ENCODE measurements at regions not wholly inside any gene's neighbourhood (a gene's known extent, or its start where the extent isn't known, plus 50 kb on each side); places are given as distances from the start of the nearest gene placed in this dataset.

DNA sequence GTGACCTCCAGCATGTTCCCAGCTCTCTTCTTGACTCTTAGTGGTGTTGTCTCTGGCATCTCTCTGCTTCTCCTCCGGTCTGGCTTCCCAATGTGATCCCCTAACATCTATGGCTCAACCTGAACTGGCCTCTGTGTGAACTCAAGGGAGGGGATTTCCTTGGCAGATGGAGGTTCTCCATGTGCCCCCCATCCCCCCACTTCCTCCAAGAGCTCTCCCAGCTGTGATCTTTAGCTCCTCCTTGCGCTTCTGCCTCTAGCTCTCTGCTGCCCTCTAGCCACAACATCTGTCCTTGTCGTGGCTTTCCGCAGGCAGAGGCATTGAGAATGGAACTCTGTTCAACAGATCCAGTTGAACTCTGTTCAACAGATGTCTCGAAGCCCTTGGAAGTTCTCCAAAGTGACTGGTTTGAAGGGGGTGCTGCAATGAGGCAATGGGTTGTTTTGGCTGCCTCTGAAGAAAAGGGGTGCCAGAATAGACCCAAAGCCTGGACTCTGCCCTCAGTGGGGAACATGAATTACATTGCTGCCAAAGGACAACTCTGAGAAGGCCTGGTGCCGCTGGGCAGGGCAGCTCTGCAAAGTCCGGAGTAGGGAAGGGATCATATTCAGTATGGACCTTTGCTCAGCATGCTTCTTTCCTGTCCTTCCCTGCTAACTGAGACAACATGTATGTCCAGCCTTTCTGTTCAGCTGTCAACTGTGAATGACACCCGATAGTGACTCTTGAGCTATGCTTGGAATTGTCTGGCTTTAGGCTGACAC lies 61.9 kb downstream of the ADM start:
- Mint-ChIP-seq H3K4me3 (peak overlapping the region; percentile 48), H3K4me1 (peaks cover 5% of the 10 kb centered on the region), H3K27ac (no peak overlapping the region), H3K9me3 (ENCODE audit: insufficient read depth) (peaks cover 5% of the 10 kb centered on the region), H3K27me3 (peaks cover 31% of the 10 kb centered on the region)
- Histone ChIP-seq H3K4me1 (ENCODE audit: control insufficient read depth in 2 of 2, insufficient read depth in 2 of 2, low read length in 2 of 2) (peaks cover 5 to 8% of the 10 kb centered on the region in 2 donors), H3K79me2 (ENCODE audit: control insufficient read depth, insufficient read depth, low read length) (no peaks in the 10 kb centered on the region), H3K9me3 (ENCODE audit: control extremely low read depth in 1 of 3, control insufficient read depth in 2 of 3, insufficient read depth in 1 of 3, low read length in 2 of 3) (peaks cover 0 to 5% (median 0%) of the 10 kb centered on the region in 3 donors), H3K4me3 (ENCODE audit: control extremely low read depth in 1 of 5, extremely low read depth in 1 of 5, insufficient read depth in 1 of 5, low read depth in 2 of 5, low read length in 4 of 5) (no peak overlapping the region), H3K27ac (ENCODE audit: low read length in 2 of 2) (no peak overlapping the region), H3K4me2 (replicated peaks; ENCODE audit: low read depth, low read length, poor library complexity, severe bottlenecking) (peak overlapping the region; percentile 40), H3K9ac (ENCODE audit: low read length) (no peak overlapping the region), H4K20me1 (ENCODE audit: control insufficient read depth, insufficient read depth, low read length, poor library complexity, severe bottlenecking) (no peaks in the 10 kb centered on the region), H3K36me3 (replicated peaks in 1 of 2; ENCODE audit: control extremely low read depth in 1 of 2, control insufficient read depth in 1 of 2, extremely low read depth in 1 of 2, insufficient read depth in 2 of 2, low read length in 1 of 2) (no peaks in the 10 kb centered on the region), H3K27me3 (replicated peaks in 1 of 4; ENCODE audit: control extremely low read depth in 1 of 4, control insufficient read depth in 3 of 4, insufficient read depth in 4 of 4, low read length in 3 of 4) (no peaks in the 10 kb centered on the region), H2AFZ (ENCODE audit: insufficient read depth, low read depth, low read length, poor library complexity, severe bottlenecking) (peak overlapping the region; percentile 26)
- ChIA-PET POLR2A (interaction anchor here (0.7 kb wide), 1 partner anchor 747 kb away, joined by 4 read pairs; no protein-coding TSS in a partner anchor), CTCF (interaction anchor here (0.6 to 2.6 kb wide), 27 partner anchors 8 to 1376 kb away, joined by 3 to 9 read pairs (median 3); no protein-coding TSS in a partner anchor)
- no peak for TF ChIP-seq EZH2 (IDR thresholded peaks at IDR 0.05; ENCODE audit: borderline replicate concordance, insufficient read depth, low read depth, low read length, poor library complexity, severe bottlenecking)
- TF ChIP-seq, protein P1, sequence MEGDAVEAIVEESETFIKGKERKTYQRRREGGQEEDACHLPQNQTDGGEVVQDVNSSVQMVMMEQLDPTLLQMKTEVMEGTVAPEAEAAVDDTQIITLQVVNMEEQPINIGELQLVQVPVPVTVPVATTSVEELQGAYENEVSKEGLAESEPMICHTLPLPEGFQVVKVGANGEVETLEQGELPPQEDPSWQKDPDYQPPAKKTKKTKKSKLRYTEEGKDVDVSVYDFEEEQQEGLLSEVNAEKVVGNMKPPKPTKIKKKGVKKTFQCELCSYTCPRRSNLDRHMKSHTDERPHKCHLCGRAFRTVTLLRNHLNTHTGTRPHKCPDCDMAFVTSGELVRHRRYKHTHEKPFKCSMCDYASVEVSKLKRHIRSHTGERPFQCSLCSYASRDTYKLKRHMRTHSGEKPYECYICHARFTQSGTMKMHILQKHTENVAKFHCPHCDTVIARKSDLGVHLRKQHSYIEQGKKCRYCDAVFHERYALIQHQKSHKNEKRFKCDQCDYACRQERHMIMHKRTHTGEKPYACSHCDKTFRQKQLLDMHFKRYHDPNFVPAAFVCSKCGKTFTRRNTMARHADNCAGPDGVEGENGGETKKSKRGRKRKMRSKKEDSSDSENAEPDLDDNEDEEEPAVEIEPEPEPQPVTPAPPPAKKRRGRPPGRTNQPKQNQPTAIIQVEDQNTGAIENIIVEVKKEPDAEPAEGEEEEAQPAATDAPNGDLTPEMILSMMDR (IDR thresholded peaks at IDR 0.05): peak; percentile 81
- intact Hi-C loops (cut with micrococcal nuclease): no loop called here
- peak; percentile 80 for DNase-seq
- ATAC-seq (ENCODE audit: low read depth): peak; percentile 87
- 41% methylated on average over 7 of the region's 8 CpGs for WGBS (ENCODE audit: insufficient coverage)

DNA sequence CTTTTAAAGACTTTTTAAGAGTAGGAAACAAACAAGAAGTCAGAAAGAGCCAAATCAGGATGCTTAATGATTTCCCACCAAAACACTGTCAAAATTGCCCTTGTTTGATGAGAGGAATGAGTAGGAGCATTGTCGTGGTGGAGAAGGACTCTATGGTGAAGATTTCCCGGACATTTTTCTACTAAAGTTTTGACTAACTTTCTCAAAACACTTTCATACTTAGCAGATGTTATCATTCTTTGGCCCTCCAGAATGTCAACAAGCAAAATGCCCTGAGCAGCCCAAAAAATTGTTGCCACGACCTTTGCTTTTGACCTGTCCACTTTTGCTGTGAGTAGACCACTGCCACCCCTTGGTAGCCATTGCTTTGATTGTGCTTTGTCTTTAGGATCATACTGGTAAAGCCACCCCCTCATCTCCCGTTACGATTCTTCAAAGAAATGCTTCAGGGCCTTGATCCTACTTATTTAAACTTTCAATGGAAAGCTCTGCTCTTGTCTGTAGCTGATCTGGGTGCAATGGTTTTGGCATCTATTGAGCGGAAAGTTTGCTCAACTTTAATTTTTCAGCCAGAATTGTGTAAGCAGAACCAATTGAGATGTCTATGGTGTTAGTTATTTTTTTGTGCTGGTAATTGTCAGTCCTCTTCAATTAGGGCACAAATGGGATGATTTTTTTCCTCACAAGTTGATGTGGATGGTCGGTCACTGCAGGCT lies 67.2 kb downstream of the ADM start:
- H3K4me1 ChIP-seq (ENCODE audit: control insufficient read depth in 2 of 2, insufficient read depth in 2 of 2, low read length in 2 of 2): no peaks in the 10 kb centered on the region
- H2AFZ ChIP-seq (ENCODE audit: insufficient read depth, low read depth, low read length, poor library complexity, severe bottlenecking): no peak overlapping the region
- ChIA-PET CTCF (no interaction called here), POLR2A (no interaction called here)
- H3K4me2 ChIP-seq (replicated peaks; ENCODE audit: low read depth, low read length, poor library complexity, severe bottlenecking): no peak overlapping the region
- Mint-ChIP-seq H3K9me3 (ENCODE audit: insufficient read depth) (peaks cover 5% of the 10 kb centered on the region), H3K27me3 (peaks cover 34% of the 10 kb centered on the region), H3K27ac (no peak overlapping the region), H3K4me1 (no peaks in the 10 kb centered on the region), H3K4me3 (no peak overlapping the region)
- no peak overlapping the region for H3K4me3 ChIP-seq (ENCODE audit: control extremely low read depth in 1 of 5, extremely low read depth in 1 of 5, insufficient read depth in 1 of 5, low read depth in 2 of 5, low read length in 4 of 5)
- WGBS (ENCODE audit: insufficient coverage): 38% methylated on average over 2 of the region's 7 CpGs
- no peaks in the 10 kb centered on the region for H4K20me1 ChIP-seq (ENCODE audit: control insufficient read depth, insufficient read depth, low read length, poor library complexity, severe bottlenecking)
- no peaks in the 10 kb centered on the region for H3K9me3 ChIP-seq (ENCODE audit: control extremely low read depth in 1 of 3, control insufficient read depth in 2 of 3, insufficient read depth in 1 of 3, low read length in 2 of 3)
- intact Hi-C loops (cut with micrococcal nuclease): no loop called here
- no peak for TF ChIP-seq EZH2 (IDR thresholded peaks at IDR 0.05; ENCODE audit: borderline replicate concordance, insufficient read depth, low read depth, low read length, poor library complexity, severe bottlenecking)
- TF ChIP-seq, protein P1 (IDR thresholded peaks at IDR 0.05): no peak
- H3K27me3 ChIP-seq (replicated peaks in 1 of 4; ENCODE audit: control extremely low read depth in 1 of 4, control insufficient read depth in 3 of 4, insufficient read depth in 4 of 4, low read length in 3 of 4): no peaks in the 10 kb centered on the region
- H3K9ac ChIP-seq (ENCODE audit: low read length): no peak overlapping the region
- DNase-seq: no peak
- no peaks in the 10 kb centered on the region for H3K79me2 ChIP-seq (ENCODE audit: control insufficient read depth, insufficient read depth, low read length)
- no peaks in the 10 kb centered on the region for H3K36me3 ChIP-seq (replicated peaks in 1 of 2; ENCODE audit: control extremely low read depth in 1 of 2, control insufficient read depth in 1 of 2, extremely low read depth in 1 of 2, insufficient read depth in 2 of 2, low read length in 1 of 2)
- no peak overlapping the region for H3K27ac ChIP-seq (ENCODE audit: low read length in 2 of 2)
- ATAC-seq (ENCODE audit: low read depth): no peak

Data from B cell (primary cell).